Prostate gland (tissue), 2 donors: ENCODE measurements at regions not wholly inside any gene's neighbourhood (a gene's known extent, or its start where the extent isn't known, plus 50 kb on each side); places are given as distances from the start of the nearest gene placed in this dataset.

Experiments
- POLR2AphosphoS5 ChIP-seq: sonication (generic); formaldehyde crosslinking; IDR thresholded peaks from one replicate; pipeline ENCODE4 v1.6.1; 2017; ENCODE audit warnings: antibody characterized with exemption
- TF ChIP-seq, protein P1 (sequence below), 4 experiments: fragments of 200-600 bp in 2 of 4; fragments of 450-650 bp in 2 of 4; sonication (generic) in 2 of 4; IDR thresholded peaks; 1 replicate in 3 of 4; 2 replicates in 1 of 4; pipeline ENCODE4 v1.5.1; 2016 to 2019; ENCODE audit warnings: antibody characterized with exemption in 4 of 4, mild to moderate bottlenecking in 2 of 4, moderate library complexity in 2 of 4

DNA sequence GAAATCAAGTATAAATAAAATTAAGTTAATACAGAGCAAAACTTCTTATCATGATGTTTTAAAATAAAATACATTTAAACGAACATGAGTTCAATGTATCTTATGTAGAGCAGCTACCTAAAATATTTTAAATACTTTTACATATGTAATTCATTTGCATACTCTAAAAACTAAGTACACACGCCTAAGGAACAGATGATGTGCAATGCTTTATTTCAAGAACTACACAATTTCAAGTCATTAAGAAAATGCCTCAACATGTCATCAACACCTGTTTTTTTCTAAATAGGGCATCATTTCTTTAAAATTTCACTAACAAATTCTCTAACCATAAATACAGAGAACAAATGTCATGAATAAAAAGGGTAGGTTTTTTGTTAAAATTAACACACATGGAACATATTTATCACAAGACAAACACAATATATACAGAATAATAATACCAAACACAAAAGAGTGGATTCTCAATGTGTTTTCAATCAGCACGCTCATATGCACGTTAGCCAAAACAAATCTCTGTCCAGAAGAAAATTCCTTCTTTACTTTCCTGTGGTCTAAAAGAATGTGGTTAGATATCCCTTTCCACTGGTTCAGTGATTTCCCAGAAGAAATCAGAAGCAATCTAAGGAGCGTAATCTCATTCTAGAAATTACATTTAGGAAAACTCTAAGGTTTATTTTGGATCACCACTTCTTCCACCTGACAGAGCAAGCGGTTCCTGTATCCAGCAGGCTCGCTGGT lies 73.0 kb upstream of the PFKP start:
- TF ChIP-seq, protein P1, sequence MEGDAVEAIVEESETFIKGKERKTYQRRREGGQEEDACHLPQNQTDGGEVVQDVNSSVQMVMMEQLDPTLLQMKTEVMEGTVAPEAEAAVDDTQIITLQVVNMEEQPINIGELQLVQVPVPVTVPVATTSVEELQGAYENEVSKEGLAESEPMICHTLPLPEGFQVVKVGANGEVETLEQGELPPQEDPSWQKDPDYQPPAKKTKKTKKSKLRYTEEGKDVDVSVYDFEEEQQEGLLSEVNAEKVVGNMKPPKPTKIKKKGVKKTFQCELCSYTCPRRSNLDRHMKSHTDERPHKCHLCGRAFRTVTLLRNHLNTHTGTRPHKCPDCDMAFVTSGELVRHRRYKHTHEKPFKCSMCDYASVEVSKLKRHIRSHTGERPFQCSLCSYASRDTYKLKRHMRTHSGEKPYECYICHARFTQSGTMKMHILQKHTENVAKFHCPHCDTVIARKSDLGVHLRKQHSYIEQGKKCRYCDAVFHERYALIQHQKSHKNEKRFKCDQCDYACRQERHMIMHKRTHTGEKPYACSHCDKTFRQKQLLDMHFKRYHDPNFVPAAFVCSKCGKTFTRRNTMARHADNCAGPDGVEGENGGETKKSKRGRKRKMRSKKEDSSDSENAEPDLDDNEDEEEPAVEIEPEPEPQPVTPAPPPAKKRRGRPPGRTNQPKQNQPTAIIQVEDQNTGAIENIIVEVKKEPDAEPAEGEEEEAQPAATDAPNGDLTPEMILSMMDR (IDR thresholded peaks at IDR 0.05) = no peak
- no peak for TF ChIP-seq POLR2AphosphoS5
